GM19455 (cell line): ENCODE measurements at regions not wholly inside any gene's neighbourhood (a gene's known extent, or its start where the extent isn't known, plus 50 kb on each side); places are given as distances from the start of the nearest gene placed in this dataset.

Source experiments
- ATAC-seq: cut with Tn5 transposase; IDR thresholded peaks from one replicate; pipeline ENCODE4 v1.9.1; 2021; ENCODE audit not compliant: unreplicated experiment

GRCh38 chr18:78017869-78018268, 768.2 kb downstream of the GALR1 start:
- ATAC-seq: no peak

DNA sequence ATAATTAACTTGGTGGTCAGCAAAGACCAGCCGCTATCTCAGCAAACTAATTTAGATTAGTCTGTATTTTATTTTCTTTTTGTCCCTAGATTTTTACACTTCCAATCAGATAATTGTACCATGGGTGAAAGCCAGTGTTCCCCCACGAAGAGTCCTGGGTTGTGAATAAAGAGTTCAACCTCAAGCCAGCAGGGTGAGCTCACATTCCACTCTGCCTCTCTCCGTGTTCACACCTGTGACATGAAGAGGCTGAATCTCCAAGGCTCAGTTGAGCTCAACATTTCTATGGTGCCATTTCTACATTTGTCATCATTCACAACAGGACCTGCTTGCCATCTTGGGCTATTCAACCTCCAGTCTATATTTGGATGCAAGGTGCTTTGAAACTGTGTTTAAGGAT, 771.5 kb downstream of the GALR1 start:
- ATAC-seq: no peak

- ATAC-seq: no peak
Measured at GRCh38 chr18:78031589-78031988, 781.9 kb downstream of the GALR1 start.

GRCh38 chr18:78031991-78032390, 782.3 kb downstream of the GALR1 start:
- no peak for ATAC-seq

DNA sequence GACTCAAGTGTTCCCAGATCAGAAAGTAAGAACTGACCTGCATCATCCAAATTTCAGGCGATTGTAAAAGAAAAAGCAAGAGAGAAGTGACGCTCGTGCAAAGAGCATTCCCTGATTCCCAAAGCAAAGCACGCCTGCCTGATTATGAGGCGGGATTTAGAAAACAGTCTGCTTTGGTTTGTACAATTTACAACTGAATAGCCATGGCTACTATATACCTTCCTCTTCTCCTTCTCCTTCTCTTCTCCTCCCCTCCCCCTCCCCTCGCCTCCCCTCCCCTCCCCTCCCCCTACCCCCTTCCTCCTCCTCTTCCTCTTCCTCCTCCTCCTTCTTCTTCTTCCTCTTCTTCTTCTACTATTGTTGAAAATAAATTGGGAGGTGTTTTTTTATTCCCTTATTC, 782.9 kb downstream of the GALR1 start:
- ATAC-seq: no peak

GRCh38 chr18:78034755-78035154, 785.1 kb downstream of the GALR1 start:
- ATAC-seq: no peak

DNA sequence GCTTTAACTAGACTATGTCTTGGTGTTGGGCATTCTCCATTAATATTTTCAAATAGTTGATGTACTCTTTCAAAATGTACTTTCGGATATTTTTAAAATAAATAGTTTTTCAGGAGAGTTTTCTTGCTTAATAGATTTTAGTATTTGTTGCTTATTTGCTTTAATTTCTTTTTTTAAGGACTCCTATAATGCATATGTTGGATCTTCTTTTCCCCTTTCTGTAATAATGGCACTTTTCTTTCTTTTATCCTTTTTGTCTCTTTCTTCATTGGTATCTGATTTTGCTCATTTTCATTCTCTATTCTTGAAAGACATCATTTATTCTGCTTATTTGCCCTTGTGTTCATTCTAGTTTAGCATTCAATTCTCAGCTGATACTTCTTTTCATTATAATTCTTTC, 791.6 kb downstream of the GALR1 start:
- ATAC-seq: no peak

GRCh38 chr18:78046631-78047030, 797.0 kb downstream of the GALR1 start:
- ATAC-seq: no peak

DNA sequence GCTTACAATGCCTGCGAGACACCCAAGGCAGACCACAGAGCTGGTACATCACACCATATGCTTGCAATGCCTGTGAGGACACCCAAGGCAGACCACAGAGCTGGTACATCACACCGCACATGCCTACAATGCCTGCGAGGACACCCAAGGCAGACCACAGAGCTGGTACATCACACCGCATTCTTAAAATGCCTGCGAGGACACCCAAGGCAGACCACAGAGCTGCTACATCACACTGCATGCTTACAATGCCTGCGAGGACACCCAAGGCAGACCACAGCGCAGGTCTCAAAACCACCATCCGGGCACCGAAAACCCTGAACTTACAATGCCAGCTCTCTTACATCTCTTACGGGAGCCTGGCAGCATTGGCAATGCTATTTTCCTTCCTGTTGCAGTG, 799.6 kb downstream of the GALR1 start:
- ATAC-seq: no peak

DNA sequence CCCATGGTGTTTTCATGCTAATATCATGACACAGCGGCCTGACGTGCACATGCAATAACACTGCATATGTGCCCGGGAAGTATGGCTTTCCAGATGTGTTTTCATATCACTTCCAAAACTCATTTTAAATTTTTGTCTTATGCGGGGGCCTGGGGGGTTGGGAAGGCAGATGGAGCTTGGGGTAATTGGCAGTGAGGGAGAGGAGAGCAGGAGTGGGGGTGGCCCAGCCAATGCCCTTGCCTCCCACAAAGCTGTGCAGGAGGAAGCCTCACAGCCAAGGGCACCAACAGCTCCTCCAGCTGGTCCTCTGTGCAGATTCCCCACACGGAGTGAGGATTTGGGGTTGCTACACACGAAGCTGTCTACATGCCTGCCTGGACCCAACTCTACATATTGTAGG, 805.2 kb downstream of the GALR1 start:
- no peak for ATAC-seq

- no peak for ATAC-seq
Measured at GRCh38 chr18:78056011-78056410, 806.4 kb downstream of the GALR1 start.

DNA sequence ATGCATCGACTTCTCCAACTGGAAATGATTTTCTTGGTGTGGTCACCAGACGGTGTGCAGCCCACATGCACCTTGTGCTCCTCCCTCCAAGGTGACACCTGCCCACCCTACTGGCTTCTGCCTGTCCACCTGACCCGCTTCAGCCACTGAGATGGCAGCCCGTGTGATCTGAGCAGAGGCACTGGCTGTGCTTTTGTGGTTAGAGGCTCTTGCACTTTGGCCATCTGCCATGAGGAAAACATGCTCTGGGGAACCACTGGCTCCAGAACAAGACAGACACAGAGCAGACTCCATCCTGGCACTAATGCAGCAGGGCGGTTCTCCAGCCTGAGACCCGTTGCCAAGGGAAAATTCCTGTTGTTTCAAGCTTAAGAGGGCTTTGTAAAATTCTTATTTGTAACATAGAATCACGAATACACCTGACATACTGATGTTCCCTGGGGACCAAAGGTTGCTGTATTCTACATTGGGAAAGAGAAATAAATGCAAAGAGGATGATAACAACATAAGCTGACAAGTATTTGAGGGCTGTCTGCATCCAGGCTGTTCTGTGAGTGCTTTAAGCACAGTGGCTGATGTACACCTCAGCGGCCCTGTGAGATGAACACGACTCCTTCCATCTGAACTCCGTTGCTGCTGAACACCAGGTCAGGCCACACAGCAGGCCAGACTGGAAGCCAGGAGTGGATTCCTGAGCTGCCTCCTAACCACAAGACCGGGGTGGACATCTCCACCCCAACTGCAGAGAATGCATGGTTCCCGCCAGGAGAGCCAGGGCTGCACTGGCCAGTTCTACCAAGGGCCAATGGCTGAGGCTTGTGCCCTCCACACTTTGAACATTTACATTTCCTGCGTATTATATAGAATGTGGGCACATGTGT, 820.4 kb downstream of the GALR1 start:
- ATAC-seq: no peak

DNA sequence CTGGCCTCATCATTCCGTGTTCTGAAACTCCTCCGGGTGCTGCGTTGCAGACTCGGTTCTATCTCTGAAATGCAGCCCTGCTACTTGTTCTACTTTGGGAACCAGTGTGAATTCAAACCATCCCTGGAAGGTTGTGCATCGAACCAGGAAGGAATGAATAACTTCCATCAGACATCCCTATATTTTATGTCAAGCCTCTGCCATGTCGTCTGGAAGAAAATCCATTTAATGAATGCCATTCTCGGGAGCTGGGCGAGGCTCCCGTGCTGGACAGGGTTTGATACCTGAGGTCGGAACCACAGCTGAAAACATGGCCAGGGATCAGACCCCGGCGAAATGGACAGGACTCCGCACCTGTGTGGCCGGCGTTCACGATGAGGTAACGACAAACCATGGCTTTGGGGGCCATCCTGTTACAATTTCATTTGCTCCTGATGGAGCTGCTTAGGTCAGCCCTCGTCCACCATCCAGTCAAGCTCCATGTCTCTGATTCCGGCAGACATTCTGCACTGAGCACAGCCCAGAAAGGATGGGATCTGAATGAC, 821.6 kb downstream of the GALR1 start:
- no peak for ATAC-seq

DNA sequence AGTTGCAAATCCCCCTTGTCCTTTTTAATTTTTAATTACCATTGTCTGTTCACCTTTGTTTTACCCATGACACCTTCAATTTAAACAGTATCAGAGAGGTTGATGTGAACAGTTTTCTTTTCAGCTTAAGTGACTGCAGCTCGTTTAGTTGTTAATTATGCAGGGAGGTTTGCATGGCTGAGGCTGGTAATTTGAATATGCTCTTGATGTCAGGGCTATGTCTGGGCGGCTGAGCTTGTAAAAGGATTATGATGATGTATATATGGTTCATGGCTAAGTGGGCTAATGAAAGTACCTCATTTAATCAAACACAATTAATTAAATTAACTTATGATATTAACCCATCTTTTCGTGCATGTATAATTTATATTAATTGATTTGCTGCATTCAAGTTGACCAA, 822.1 kb downstream of the GALR1 start:
- ATAC-seq: no peak

GRCh38 chr18:78072375-78072774, 822.7 kb downstream of the GALR1 start:
- ATAC-seq: no peak

DNA sequence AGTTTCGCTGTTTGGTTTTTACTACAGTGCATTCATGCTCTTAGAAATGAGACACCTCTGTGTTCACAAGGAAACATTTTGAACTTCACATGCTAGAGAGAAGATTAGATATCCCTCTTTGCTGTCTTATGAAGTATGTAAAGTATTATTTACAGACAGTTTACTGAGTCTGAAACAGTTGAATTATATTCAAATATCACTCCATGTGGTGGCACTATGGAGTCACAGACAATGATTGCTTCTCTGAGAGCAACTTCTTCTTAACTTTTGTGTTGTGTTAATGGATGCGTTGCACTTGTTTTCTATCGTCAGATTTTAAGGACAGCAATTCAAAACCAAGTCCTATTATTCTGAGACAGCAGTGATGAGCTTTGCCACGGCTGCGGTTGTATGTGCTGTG, 823.6 kb downstream of the GALR1 start:
- ATAC-seq: no peak

- ATAC-seq: no peak
Measured at GRCh38 chr18:78074400-78075020, 824.9 kb downstream of the GALR1 start.

- no peak for ATAC-seq
Measured at GRCh38 chr18:78080081-78080480, 830.4 kb downstream of the GALR1 start.

DNA sequence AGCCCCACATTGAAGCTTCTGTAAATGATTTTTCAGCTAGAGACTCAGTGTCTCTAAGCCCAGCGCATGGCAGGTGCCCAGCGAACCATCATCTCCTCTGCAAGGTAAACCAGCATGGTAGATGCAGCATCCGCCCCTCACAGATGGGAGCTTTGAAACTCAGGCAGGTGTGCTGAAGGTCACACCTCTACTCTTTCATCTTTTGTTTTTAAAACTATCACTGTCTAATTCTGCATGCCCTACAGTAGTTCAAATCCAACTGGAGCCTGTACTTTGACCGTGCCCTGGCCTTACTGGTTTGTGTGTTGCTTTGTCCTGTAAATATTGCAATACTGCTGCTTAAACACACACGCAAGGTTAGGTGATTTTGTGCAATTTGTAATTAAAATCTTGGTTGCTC, 831.1 kb downstream of the GALR1 start:
- no peak for ATAC-seq

GRCh38 chr18:78082816-78083215, 833.2 kb downstream of the GALR1 start:
- ATAC-seq: no peak

DNA sequence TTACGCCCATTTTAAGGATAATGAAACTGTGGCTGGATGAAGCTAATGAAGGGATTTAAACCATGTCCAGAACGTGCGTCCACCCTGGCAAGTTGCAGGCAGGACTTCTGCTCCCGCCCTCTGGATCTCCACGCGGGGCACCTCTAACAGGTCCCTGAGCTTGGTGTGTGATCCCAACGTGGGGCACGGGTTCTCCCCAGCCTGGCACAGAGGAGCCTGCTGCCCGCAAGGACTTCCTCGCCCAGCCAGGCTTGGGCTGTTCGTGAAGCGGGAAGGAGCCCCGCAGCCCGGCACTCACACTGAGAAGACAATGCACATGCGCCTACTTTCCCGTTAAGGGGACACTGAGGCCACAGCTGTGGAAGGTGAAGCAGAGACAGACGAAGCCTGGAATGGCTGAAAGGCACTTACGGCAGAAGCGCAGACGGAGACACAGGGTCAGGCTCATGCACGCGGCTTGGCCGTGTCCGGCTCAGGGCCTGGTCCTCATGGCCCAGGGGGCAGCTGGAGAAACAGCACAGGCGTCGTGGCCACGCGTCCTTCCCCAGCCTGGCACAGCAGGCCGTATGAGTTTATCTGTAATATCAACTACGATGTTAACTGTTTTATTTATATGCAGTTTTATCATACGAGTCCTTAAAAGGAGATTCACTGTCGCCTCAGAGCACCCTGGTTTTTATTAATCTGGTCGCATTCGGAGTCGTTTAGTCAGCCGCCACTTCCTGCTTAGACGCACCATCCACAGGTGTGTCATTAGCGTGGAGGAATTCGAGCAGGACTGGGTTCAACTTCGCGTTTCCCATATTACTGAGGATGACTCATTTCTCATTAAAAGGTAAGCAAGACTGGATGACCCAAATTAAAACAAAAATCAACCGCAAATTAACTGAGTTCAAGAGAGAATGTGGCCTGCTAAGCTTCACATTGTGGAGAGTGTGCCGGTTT, 835.9 kb downstream of the GALR1 start:
- ATAC-seq: no peak
